ENCODE measurements at regions not wholly inside any gene's neighbourhood (a gene's known extent, or its start where the extent isn't known, plus 50 kb on each side); places are given as distances from the start of the nearest gene placed in this dataset.

GRCh38 chr1:232114985-232115384 is 488.4 kb downstream of the DISC1 start (continued):
- TF ChIP-seq, protein P1, sequence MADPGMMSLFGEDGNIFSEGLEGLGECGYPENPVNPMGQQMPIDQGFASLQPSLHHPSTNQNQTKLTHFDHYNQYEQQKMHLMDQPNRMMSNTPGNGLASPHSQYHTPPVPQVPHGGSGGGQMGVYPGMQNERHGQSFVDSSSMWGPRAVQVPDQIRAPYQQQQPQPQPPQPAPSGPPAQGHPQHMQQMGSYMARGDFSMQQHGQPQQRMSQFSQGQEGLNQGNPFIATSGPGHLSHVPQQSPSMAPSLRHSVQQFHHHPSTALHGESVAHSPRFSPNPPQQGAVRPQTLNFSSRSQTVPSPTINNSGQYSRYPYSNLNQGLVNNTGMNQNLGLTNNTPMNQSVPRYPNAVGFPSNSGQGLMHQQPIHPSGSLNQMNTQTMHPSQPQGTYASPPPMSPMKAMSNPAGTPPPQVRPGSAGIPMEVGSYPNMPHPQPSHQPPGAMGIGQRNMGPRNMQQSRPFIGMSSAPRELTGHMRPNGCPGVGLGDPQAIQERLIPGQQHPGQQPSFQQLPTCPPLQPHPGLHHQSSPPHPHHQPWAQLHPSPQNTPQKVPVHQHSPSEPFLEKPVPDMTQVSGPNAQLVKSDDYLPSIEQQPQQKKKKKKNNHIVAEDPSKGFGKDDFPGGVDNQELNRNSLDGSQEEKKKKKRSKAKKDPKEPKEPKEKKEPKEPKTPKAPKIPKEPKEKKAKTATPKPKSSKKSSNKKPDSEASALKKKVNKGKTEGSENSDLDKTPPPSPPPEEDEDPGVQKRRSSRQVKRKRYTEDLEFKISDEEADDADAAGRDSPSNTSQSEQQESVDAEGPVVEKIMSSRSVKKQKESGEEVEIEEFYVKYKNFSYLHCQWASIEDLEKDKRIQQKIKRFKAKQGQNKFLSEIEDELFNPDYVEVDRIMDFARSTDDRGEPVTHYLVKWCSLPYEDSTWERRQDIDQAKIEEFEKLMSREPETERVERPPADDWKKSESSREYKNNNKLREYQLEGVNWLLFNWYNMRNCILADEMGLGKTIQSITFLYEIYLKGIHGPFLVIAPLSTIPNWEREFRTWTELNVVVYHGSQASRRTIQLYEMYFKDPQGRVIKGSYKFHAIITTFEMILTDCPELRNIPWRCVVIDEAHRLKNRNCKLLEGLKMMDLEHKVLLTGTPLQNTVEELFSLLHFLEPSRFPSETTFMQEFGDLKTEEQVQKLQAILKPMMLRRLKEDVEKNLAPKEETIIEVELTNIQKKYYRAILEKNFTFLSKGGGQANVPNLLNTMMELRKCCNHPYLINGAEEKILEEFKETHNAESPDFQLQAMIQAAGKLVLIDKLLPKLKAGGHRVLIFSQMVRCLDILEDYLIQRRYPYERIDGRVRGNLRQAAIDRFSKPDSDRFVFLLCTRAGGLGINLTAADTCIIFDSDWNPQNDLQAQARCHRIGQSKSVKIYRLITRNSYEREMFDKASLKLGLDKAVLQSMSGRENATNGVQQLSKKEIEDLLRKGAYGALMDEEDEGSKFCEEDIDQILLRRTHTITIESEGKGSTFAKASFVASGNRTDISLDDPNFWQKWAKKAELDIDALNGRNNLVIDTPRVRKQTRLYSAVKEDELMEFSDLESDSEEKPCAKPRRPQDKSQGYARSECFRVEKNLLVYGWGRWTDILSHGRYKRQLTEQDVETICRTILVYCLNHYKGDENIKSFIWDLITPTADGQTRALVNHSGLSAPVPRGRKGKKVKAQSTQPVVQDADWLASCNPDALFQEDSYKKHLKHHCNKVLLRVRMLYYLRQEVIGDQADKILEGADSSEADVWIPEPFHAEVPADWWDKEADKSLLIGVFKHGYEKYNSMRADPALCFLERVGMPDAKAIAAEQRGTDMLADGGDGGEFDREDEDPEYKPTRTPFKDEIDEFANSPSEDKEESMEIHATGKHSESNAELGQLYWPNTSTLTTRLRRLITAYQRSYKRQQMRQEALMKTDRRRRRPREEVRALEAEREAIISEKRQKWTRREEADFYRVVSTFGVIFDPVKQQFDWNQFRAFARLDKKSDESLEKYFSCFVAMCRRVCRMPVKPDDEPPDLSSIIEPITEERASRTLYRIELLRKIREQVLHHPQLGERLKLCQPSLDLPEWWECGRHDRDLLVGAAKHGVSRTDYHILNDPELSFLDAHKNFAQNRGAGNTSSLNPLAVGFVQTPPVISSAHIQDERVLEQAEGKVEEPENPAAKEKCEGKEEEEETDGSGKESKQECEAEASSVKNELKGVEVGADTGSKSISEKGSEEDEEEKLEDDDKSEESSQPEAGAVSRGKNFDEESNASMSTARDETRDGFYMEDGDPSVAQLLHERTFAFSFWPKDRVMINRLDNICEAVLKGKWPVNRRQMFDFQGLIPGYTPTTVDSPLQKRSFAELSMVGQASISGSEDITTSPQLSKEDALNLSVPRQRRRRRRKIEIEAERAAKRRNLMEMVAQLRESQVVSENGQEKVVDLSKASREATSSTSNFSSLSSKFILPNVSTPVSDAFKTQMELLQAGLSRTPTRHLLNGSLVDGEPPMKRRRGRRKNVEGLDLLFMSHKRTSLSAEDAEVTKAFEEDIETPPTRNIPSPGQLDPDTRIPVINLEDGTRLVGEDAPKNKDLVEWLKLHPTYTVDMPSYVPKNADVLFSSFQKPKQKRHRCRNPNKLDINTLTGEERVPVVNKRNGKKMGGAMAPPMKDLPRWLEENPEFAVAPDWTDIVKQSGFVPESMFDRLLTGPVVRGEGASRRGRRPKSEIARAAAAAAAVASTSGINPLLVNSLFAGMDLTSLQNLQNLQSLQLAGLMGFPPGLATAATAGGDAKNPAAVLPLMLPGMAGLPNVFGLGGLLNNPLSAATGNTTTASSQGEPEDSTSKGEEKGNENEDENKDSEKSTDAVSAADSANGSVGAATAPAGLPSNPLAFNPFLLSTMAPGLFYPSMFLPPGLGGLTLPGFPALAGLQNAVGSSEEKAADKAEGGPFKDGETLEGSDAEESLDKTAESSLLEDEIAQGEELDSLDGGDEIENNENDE (IDR thresholded peaks at IDR 0.05; ENCODE audit: insufficient replicate concordance, low read length) = no peak

Measured in H1 (cell line).